GM21619 (cell line): ENCODE measurements at regions not wholly inside any gene's neighbourhood (a gene's known extent, or its start where the extent isn't known, plus 50 kb on each side); places are given as distances from the start of the nearest gene placed in this dataset.
"Not testable (repeated sequence)": the region's sequence is repeated elsewhere in the genome, so short reads cannot be mapped to it uniquely, and the experiment has no call there.

Experiments
- ATAC-seq: cut with Tn5 transposase; IDR thresholded peaks from one replicate; pipeline ENCODE4 v1.9.1; 2021; ENCODE audit not compliant: unreplicated experiment

DNA sequence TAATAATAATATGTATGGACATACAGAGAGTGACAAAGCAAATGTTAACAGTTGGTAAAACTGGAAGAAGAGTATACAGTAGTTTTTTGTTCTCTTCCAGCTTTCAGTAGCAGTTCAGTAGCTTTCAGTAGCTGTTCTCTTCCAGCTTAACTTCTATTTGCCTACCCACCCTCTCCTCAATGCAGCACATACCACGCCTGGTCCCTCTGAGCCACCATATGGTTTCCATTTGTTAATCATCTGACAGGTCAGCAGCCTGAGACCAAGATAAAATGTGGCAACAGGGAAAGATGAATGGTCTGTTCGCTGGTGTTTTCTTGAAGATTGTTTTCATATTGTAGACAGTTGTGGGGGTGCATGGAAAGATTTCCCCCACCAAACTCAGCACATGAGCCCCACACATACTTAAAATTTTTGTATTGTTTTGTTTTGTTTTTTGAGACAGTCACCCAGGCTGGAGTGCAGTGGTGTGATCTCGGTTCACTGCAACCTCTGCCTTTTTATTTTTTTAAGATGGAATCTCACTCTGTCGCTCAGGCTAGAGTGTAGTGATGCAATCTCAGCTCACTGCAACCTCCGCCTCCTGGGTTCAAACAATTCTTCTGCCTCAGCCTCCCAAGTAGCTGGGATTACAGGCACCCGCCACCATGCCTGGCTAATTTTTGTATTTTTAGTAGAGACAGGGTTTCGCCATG, 56.8 kb downstream of the ATP6V0E2 start:
- not testable (repeated sequence) for ATAC-seq

DNA sequence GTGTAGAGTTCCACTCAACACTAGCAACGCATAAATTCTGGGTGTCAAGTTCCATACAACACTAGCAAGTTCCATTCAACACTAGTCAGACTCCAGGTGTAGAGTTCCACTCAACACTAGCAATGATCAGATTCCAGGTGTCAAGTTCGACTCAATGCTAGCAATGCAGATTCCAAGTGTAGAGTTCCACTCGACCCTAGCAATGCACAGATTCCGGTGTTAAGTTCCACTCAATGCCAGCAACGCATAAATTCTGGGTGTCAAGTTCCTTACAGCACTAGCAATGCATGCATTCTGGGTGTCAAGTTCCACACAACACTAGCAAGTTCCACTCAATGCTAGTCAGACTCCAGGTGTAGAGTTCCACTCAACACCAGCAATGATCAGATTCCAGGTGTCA, 60.0 kb downstream of the ATP6V0E2 start:
- not testable (repeated sequence) for ATAC-seq

DNA sequence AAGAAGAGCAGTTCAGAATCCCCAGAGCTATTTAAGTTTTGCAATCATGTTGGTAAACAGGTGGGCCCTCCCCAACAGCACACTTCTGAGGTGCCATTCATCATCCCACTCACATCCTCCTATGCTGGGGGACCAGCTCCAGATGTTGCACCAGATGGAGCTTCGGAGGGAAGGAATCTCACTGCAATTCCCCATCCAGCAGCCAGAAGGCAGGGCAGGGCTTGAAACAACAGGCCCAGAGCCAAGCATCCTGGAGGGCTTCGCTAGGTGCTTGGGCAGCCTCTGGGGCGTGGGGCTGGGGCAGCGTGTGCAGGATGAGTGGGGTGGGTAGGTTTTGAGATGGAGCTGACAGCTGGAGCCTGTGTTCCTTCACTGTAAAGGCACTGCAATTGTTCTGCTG, 73.6 kb downstream of the ATP6V0E2 start:
- not testable (repeated sequence) for ATAC-seq

- not testable (repeated sequence) for ATAC-seq
Observed at GRCh38 chr7:149948444-149948843, 74.7 kb downstream of the ATP6V0E2 start.

DNA sequence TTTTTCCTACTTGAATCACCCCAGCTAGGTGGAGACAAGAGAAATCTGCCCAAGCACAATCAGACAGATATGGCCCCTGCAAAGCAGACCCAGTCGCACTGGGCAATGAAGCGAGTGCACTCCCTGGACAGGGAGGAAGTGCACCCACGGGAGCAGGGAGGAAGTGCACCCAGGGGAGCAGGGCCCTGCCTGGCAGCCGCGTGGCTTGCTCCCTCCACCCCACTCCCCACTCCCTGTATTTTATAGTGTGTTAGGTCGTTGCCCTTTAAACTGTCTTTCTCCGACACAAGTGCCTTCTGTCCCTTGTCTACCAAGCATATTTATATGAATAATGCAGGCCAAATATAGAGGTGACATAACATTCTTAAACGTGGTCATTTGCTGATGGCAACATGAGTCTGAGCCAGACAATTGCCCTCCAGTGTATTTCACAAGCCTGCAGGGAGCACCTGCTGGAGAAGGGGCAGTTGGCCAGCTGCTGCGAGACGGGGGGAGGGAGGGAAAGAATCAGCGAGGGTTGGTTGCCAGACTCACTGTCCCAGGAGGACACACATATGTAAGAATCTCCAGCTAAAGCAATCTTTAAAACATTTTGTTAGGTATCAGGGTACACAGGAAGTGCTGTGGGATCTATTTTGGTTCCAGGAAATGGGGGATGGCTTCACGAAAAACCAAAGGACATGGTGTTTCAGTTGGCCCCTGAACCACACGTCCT, 76.3 kb downstream of the ATP6V0E2 start:
- ATAC-seq = not testable (repeated sequence)

DNA sequence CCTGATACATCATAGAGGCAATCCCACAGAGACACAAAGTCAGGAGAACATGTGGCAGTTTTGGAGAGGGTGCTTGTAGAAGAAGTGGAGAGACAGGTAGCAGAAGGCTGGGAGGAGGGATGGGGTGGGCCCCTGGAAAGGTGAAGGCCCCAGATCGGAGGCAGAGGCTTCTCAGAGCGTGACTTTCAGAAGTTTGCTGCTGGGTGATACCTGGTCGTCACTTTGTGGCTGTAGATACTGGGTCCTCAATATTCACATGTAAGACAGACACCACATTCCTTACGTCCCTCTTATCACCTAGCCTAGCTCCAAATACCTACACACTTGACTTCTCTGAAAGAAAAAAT, 76.8 kb downstream of the ATP6V0E2 start:
- not testable (repeated sequence) for ATAC-seq

- not testable (repeated sequence) for ATAC-seq
Observed at GRCh38 chr7:149951579-149951978, 77.8 kb downstream of the ATP6V0E2 start.

- ATAC-seq = not testable (repeated sequence)
Observed at GRCh38 chr7:149958880-149959279, 85.1 kb downstream of the ATP6V0E2 start.

DNA sequence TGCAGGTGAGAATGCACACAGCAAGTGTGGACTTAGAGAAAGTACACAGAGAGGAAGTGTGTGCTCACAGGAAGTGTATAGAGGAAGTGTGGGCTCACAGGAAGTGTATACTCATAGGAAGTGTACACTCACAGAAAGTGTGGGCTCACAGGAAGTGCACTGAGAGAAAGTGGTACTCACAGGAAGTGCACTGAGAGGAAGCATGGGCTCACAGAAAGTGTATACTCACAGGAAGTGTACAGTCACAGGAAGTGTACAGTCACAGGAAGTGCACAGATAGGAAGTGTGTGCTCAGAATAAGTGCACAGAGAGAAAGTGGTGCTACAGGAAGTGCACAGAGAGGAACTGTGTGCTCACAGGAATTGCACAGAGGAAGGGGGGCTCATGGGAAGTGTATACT, 87.1 kb downstream of the ATP6V0E2 start:
- ATAC-seq = not testable (repeated sequence)

- ATAC-seq = not testable (repeated sequence)
Observed at GRCh38 chr7:149961878-149962277, 88.1 kb downstream of the ATP6V0E2 start.

DNA sequence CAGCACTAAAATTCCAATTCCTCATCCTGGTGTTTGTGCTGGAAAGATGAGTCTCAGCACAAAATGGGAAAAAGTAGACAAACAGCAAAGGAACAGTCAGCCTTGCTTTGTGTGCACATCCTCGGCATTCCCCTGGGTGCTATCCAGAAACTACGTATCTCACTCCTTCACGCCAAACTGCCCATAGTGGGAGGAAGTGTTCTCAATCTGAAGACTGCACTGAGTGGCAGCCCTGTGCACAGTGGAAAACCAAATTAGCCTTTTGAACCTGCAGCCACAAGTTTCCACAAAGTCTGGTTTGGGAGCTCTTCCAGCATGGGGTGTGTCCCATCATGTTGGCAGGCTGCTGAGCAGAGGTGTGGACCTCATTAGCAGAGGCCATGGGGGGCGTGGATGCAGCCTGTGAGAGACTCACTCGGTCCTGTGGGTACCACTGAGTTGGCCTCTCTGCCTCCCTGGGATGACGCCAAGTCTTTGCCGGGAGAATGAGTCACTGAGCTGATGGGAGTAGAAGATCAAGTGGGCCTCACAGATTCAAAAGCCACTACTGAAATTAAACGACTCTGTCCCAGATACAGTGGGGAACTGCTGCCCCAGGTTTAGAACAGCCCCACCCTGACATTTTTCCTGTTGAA, 89.0 kb downstream of the ATP6V0E2 start:
- ATAC-seq = not testable (repeated sequence)

DNA sequence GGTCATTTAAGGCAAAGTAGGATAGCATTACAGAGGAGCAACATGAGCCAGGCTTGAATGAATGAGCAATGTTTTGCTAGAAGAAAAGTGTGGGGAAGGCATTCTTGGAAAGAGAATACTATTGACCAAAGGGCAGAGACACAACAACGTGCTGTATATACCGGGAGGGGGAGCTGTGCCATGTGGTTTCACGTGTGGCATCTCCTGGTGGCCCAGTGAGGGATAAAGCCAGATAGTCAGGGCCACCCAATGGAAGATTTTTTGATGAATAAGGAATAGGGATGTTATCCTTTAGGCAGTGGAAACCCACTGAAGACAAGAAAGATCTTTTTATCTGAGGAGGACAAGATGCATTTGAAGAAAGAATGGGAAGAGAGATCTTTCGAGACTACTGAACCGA, 90.2 kb downstream of the ATP6V0E2 start:
- not testable (repeated sequence) for ATAC-seq

GRCh38 chr7:149966444-149966843, 92.7 kb downstream of the ATP6V0E2 start:
- not testable (repeated sequence) for ATAC-seq

- ATAC-seq = not testable (repeated sequence)
Observed at GRCh38 chr7:149972977-149973376, 99.2 kb downstream of the ATP6V0E2 start.

- ATAC-seq = not testable (repeated sequence)
Observed at GRCh38 chr7:149973681-149974080, 99.9 kb downstream of the ATP6V0E2 start.

DNA sequence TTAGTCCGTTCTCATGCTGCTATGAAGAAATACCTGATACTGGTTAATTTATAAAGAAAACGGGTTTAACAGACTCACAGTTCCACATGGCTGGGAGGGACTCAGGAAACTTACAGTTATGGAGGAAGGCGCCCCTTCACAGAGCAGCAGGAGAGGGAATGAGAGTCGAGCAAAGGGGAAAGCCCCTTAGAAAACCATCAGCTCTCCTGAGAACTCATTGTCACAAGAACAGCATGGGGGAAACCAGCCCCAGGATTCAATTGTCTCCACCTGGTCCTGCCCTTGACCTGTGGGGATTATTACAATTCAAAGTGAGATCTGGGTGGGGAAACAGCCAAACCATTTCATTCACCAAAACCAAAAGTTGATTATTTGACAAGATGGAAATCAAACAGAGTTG, 101.8 kb downstream of the ATP6V0E2 start:
- not testable (repeated sequence) for ATAC-seq

- ATAC-seq = not testable (repeated sequence)
Observed at GRCh38 chr7:149978537-149978936, 104.8 kb downstream of the ATP6V0E2 start.

DNA sequence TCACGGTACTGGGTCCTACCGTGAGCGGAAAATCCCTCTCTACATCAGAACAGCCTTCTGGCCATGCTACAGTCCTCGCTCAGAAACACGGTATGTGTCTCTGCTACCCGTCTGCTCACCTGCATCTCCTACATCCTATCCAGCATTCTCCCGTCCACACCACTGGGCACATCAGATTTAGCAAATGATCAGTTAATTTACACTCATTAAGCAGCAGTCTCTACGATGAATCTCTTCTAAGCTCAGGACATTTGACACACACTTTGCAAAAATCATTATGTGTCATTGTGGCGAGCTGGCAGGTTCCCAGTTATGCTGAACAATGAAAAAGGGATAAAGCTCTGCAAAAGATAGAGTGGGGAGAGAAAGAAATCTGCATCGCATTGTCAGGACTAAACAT, 105.2 kb downstream of the ATP6V0E2 start:
- ATAC-seq = not testable (repeated sequence)

DNA sequence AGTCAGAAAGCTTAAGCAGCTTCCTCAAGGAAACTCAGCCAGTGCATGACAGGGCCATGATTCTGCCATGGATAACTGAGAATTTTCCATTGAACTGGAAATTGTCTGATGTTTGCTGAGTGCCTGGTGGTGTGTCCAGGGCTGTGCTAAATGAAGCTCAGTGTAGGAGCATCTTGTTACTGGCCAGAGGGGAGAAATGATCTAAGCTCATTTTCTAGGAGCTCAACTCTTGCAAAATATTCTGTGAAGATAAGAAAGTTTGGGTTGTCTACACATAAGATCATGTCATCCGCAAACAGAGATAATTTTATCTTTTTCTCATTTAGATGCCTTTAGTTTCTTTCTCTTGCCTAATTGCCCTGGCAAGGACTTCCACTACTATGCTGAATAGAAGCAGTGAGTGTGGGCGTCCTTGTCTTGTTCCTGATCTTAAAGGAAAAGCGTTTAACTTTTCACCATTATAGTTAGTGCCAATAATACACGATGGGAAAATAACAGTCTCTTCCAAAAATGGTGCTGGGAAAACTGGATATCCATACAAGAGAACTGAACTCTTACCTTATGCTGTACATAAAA, 108.9 kb downstream of the ATP6V0E2 start:
- ATAC-seq = not testable (repeated sequence)

DNA sequence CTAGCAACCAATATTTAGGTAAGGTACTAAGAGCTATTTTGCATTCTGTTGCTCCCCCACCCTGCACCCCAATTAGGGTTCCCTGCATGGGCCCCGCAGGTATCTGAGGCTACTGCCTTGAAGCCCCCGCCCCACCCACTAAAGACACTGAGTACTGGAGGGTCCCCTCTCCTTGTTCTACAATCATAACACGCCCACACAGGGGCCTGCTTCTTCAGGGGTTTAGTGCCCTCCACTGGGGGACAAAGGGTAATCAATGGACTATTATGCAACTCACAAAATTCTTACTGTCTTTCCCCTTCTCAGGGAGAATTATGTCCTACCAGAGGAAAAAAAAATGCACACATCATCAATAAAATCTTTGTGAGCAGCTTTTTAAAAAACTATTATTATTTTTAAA, 113.1 kb downstream of the ATP6V0E2 start:
- not testable (repeated sequence) for ATAC-seq

GRCh38 chr7:149991652-149992302, 118.0 kb downstream of the ATP6V0E2 start:
- not testable (repeated sequence) for ATAC-seq
